ENCODE measurements at regions not wholly inside any gene's neighbourhood (a gene's known extent, or its start where the extent isn't known, plus 50 kb on each side); places are given as distances from the start of the nearest gene placed in this dataset.

DNA sequence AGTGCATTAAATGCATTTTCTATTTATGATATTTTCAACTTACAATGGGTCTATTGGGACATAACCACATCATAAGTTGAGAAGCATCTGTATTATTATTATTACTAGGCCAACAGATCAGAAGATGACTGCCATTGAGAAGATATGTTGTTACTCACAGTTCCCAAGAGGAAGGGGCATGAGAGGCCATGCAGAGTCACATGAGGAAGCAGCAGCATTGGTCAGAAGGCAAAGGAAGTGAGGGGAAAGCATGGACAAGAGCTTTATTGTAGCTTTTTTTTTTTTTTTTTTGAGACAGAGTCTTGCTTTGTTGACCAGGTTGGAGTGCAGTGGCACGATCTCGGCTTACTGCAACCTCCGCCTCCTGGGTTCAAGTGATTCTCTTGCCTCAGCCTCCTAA, 66.2 kb upstream of the LCLAT1 start:
- TF ChIP-seq, protein P1, sequence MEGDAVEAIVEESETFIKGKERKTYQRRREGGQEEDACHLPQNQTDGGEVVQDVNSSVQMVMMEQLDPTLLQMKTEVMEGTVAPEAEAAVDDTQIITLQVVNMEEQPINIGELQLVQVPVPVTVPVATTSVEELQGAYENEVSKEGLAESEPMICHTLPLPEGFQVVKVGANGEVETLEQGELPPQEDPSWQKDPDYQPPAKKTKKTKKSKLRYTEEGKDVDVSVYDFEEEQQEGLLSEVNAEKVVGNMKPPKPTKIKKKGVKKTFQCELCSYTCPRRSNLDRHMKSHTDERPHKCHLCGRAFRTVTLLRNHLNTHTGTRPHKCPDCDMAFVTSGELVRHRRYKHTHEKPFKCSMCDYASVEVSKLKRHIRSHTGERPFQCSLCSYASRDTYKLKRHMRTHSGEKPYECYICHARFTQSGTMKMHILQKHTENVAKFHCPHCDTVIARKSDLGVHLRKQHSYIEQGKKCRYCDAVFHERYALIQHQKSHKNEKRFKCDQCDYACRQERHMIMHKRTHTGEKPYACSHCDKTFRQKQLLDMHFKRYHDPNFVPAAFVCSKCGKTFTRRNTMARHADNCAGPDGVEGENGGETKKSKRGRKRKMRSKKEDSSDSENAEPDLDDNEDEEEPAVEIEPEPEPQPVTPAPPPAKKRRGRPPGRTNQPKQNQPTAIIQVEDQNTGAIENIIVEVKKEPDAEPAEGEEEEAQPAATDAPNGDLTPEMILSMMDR (IDR thresholded peaks at IDR 0.05; ENCODE audit: extremely low read depth, missing control alignments), result no peak
- no peak for DNase-seq (ENCODE audit: low spot score)

GRCh38 chr2:30382162-30382783, 64.8 kb upstream of the LCLAT1 start:
- no peak for DNase-seq (ENCODE audit: low spot score)
- TF ChIP-seq, protein P1 (IDR thresholded peaks at IDR 0.05; ENCODE audit: extremely low read depth, missing control alignments), result no peak

DNA sequence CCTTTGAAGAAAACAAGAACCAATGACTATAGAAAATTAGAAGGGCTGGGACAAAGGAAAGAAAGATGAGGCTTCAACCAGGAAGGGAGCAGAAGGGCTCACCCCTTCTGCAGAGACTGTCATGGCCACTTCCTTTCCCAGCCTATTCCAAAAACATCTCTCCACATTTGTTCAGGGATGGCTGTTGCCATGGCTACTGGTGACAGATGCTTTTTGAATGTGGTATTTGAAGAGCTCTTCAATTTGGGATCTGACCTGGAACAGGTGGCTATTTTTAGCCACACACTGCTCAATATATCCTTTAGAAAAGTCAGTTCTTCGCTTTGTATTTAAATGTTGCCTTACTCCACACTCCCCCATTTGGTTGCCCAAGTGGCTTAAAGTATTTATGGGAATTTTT, 64.1 kb upstream of the LCLAT1 start:
- DNase-seq (ENCODE audit: low spot score), result no peak
- TF ChIP-seq, protein P1 (IDR thresholded peaks at IDR 0.05; ENCODE audit: extremely low read depth, missing control alignments), result no peak

- TF ChIP-seq, protein P1 (IDR thresholded peaks at IDR 0.05; ENCODE audit: extremely low read depth, missing control alignments), result no peak
- DNase-seq (ENCODE audit: low spot score), result no peak
Observed at GRCh38 chr2:30385327-30385726, 61.7 kb upstream of the LCLAT1 start.

GRCh38 chr2:30392097-30392496, 54.9 kb upstream of the LCLAT1 start:
- DNase-seq (ENCODE audit: low spot score), result no peak
- TF ChIP-seq, protein P1 (IDR thresholded peaks at IDR 0.05; ENCODE audit: extremely low read depth, missing control alignments), result no peak

DNA sequence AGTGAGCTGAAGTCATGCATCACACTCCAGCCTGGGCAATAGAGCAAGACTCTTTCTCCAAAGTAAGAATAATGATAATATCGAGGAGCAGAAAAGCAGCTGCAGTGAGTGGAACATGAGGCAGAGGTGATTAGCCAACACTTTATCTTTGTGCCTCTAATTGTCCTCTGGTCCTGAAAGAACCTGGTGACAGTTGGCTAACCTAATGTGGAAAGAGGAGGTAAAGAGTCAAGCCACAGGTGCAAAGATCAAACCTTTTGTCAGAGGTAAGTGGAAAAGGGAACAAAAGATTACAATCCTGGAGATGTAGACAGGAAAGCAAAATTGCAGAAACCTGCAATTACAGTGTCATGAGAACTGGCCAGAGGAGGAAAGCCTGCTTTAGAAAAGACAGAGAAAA, 53.5 kb upstream of the LCLAT1 start:
- no peak for DNase-seq (ENCODE audit: low spot score)
- TF ChIP-seq, protein P1 (IDR thresholded peaks at IDR 0.05; ENCODE audit: extremely low read depth, missing control alignments), result no peak

DNA sequence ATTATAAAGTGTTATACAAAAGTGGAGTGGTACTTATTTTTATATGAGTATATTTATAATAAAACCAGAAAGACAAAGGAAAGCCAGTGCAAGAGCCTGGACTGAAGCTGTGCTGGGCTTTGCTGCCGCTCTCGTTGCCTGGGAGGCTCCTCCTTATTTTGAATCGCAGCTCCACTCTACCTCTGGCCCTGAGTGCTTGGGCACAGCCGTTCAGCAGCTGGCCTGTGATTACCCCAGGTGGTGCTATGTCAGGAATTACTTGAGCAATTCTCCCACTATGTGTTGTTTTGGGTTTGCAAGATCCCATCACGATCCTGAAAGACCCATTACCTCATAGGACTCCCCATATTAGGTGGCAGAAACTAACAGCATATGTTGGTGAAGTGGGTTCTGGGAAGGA, 53.0 kb upstream of the LCLAT1 start:
- TF ChIP-seq, protein P1 (IDR thresholded peaks at IDR 0.05; ENCODE audit: extremely low read depth, missing control alignments), result no peak
- no peak for DNase-seq (ENCODE audit: low spot score)
